ENCODE measurements at regions not wholly inside any gene's neighbourhood (a gene's known extent, or its start where the extent isn't known, plus 50 kb on each side); places are given as distances from the start of the nearest gene placed in this dataset.
A peak's percentile ranks its signal among the peaks of the same experiment; 100 is the strongest.

GRCh38 chr6:137933696-137934095, 66.6 kb downstream of the TNFAIP3 start:
- H3K36me3 ChIP-seq = no peaks in the 10 kb centered on the region
- H3K9me3 ChIP-seq = peaks cover 0 to 14% (median 3%) of the 10 kb centered on the region in 8 donors
- WGBS, 5 donors = 67 to 75% (median 69%) methylated on average over 3 of the region's 3 CpGs
- no peak overlapping the region for H3K4me3 ChIP-seq
- H3K27me3 ChIP-seq (replicated peaks in 1 of 7) = no peaks in the 10 kb centered on the region
- H3K27ac ChIP-seq = no peak overlapping the region
- no peak for DNase-seq
- TF ChIP-seq CTCF (IDR thresholded peaks at IDR 0.05 in 8 of 11, conservative IDR thresholded peaks at IDR 0.05 in 3 of 11) (no peak), POLR2AphosphoS5 (IDR thresholded peaks at IDR 0.05) (no peak)
- intact Hi-C loops (cut with DNase I; ENCODE audit: low total_unique reads) = no loop called here
- peaks cover under 1 to 10% (median 2%) of the 10 kb centered on the region in 6 donors for H3K4me1 ChIP-seq

GRCh38 chr6:137936798-137937197, 69.7 kb downstream of the TNFAIP3 start:
- DNase-seq = no peak
- Histone ChIP-seq H3K4me1 (peaks cover 0 to 20% (median 0%) of the 10 kb centered on the region in 6 donors), H3K27me3 (replicated peaks in 1 of 7) (no peaks in the 10 kb centered on the region), H3K36me3 (no peaks in the 10 kb centered on the region), H3K4me3 (no peak overlapping the region), H3K27ac (no peak overlapping the region), H3K9me3 (peaks cover 0 to 14% (median 3%) of the 10 kb centered on the region in 8 donors)
- intact Hi-C loops (cut with DNase I; ENCODE audit: low total_unique reads) = no loop called here
- TF ChIP-seq POLR2AphosphoS5 (IDR thresholded peaks at IDR 0.05) (no peak), CTCF (IDR thresholded peaks at IDR 0.05 in 8 of 11, conservative IDR thresholded peaks at IDR 0.05 in 3 of 11) (no peak), POLR2A (IDR thresholded peaks at IDR 0.05) (no peak)

GRCh38 chr6:137937834-137938233, 70.8 kb downstream of the TNFAIP3 start:
- no peaks in the 10 kb centered on the region for H3K27me3 ChIP-seq (replicated peaks in 1 of 7)
- H3K36me3 ChIP-seq = no peaks in the 10 kb centered on the region
- intact Hi-C loops (cut with DNase I; ENCODE audit: low total_unique reads) = no loop called here
- H3K4me3 ChIP-seq = no peak overlapping the region
- DNase-seq = no peak
- H3K9me3 ChIP-seq = peaks cover 0 to 14% (median 3%) of the 10 kb centered on the region in 8 donors
- H3K4me1 ChIP-seq = peaks cover 0 to 20% (median 0%) of the 10 kb centered on the region in 6 donors
- TF ChIP-seq POLR2A (IDR thresholded peaks at IDR 0.05) = no peak
- no peak for TF ChIP-seq CTCF (IDR thresholded peaks at IDR 0.05 in 8 of 11, conservative IDR thresholded peaks at IDR 0.05 in 3 of 11)
- no peak for TF ChIP-seq POLR2AphosphoS5 (IDR thresholded peaks at IDR 0.05)
- H3K27ac ChIP-seq = peak overlapping the region in 1 of 8 donors; percentile 5

GRCh38 chr6:137938770-137939379, 71.8 kb downstream of the TNFAIP3 start:
- TF ChIP-seq POLR2A (IDR thresholded peaks at IDR 0.05) = no peak
- no peak for TF ChIP-seq POLR2AphosphoS5 (IDR thresholded peaks at IDR 0.05)
- TF ChIP-seq CTCF (IDR thresholded peaks at IDR 0.05 in 8 of 11, conservative IDR thresholded peaks at IDR 0.05 in 3 of 11) = no peak
- no peaks in the 10 kb centered on the region for H3K36me3 ChIP-seq
- no peak overlapping the region for H3K4me3 ChIP-seq
- peaks cover 0 to 14% (median 3%) of the 10 kb centered on the region in 8 donors for H3K9me3 ChIP-seq
- WGBS, 5 donors = 91 to 100% (median 98%) methylated on average over 1 of the region's 1 CpG
- no peak for DNase-seq
- intact Hi-C loops (cut with DNase I; ENCODE audit: low total_unique reads) = no loop called here
- no peak overlapping the region for H3K27ac ChIP-seq
- H3K27me3 ChIP-seq (replicated peaks in 1 of 7) = no peaks in the 10 kb centered on the region
- H3K4me1 ChIP-seq = peaks cover 0 to 24% (median 0%) of the 10 kb centered on the region in 6 donors
